H54 (cell line): ENCODE measurements at regions not wholly inside any gene's neighbourhood (a gene's known extent, or its start where the extent isn't known, plus 50 kb on each side); places are given as distances from the start of the nearest gene placed in this dataset.

Experiments
- DNase-seq: peaks from one replicate; pipeline ENCODE4 v3.0.0; 2011; ENCODE audit warnings: low spot score, mixed read lengths; ENCODE audit not compliant: insufficient read length
- FAIRE-seq: peaks from 3 replicates; lab custom pipeline; 2011; peaks lifted over from hg19 to GRCh38; lab: Jason Lieb, UNC
- POLR2A ChIP-seq: IDR thresholded peaks from 2 replicates; pipeline ENCODE4 v1.6.1; 2011; ENCODE audit warnings: low read depth, mild to moderate bottlenecking, low read length

DNA sequence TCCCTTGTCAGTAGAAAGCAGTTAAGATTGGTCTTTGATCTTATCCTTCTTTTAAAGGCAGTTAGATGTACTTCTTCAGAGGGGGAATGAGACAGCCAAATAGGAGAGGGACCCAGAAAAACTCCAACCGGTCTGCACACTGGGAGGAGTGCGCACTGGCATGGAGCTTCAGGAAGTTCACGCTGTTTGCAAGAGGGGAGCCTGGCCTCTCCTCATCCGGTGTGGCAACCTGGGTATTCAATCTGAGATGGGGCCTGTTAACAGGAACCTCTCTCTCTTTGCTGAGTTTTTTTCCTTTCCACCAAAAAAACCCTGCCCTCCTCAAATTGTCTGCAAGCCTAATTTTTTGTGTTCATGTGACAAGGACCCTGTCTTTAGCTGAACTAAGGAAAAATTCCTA lies 162.5 kb upstream of the OLIG3 start:
- FAIRE-seq (no peak), DNase-seq (no peak)
- no peak for TF ChIP-seq POLR2A

GRCh38 chr6:137657351-137657911 lies 163.2 kb upstream of the OLIG3 start:
- no peak for DNase-seq
- no peak for FAIRE-seq
- TF ChIP-seq POLR2A = no peak

- FAIRE-seq (no peak), DNase-seq (no peak)
- TF ChIP-seq POLR2A = no peak
These were observed 164.1 kb upstream of the OLIG3 start for GRCh38 chr6:137658287-137658686.

GRCh38 chr6:137659871-137660270 lies 165.7 kb upstream of the OLIG3 start:
- no peak for FAIRE-seq
- no peak for DNase-seq
- TF ChIP-seq POLR2A = no peak

GRCh38 chr6:137660296-137660731 lies 166.1 kb upstream of the OLIG3 start:
- no peak for DNase-seq
- TF ChIP-seq POLR2A = no peak
- no peak for FAIRE-seq

- no peak for TF ChIP-seq POLR2A
- FAIRE-seq (no peak), DNase-seq (no peak)
These were observed 167.4 kb upstream of the OLIG3 start for GRCh38 chr6:137661601-137662000.

DNA sequence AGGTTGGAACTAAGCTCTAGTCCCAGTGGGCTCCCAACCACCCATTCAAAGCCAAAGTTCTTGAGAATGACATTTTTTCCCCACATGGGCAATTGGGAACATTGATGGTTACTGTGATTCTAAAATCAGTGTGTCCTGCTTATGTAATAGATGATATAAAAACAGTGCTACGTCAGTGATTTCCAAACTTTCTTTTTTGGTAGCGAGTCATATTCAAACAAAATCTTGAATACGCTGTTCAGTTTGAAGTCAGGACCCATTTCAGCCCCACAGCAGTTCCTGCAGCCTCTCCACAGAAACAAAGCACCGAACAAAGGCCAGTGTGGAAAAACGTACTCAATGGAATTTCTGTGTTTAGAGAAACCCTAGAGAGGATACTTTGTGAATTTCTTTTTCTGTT lies 170.0 kb upstream of the OLIG3 start:
- FAIRE-seq (no peak), DNase-seq (no peak)
- no peak for TF ChIP-seq POLR2A

DNA sequence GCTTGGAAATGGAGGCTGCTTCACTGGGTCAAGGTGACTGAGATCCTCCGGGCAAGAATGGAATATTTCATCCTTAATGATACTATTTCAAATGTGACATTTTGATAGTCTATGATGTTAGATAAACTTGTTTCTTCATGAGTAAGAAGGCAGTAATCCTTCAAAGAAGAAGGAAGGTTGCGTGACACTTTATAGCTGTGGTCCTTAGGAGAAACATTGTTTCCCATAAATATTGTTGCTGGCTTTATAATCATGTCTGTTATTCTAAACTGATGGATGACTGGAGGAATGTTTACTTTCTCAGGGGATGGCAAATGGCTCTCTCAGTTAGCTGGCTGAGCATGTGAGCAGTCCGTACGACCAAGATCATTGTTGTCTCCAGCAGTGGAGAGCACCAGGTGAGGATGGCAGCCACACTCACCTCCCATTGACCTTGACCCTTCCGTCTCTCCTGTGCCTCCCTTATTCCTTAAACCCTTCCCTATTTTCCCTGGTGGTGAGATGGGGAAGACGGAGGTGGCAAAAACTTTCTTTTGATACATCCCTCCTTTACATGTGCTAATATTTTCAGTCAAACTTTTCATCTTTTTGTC lies 171.2 kb upstream of the OLIG3 start:
- no peak for FAIRE-seq
- no peak for TF ChIP-seq POLR2A

DNA sequence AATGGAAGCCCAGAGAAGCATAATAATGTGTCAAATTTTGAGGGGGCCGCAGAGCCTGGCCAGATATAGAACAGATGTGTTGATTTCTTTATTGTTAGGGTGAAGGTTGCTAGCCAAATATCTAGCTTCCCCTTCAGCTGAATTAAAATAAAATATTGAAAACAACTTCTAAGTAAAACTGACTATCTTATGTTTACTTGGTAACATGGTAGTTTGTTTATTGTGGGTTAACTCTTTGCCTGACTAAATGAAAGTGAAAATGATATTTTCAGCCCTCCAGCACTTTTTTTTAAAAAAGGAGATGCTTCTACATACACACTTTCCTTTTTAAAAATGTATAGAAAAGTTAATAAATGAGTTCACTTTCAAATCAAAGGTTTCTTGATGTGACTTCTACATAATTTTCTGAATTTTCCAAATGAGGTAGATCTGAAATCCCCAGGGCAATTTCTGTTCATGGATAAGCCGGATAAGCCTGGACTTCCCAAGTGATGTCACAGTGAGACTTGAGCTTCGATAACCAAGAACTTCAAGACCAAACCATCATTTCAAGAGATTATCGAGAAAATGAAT lies 172.1 kb upstream of the OLIG3 start:
- no peak for DNase-seq
- no peak for FAIRE-seq
- TF ChIP-seq POLR2A = no peak

More for the DNA sequence above, 171.2 kb upstream of the OLIG3 start:
- no peak for DNase-seq

DNA sequence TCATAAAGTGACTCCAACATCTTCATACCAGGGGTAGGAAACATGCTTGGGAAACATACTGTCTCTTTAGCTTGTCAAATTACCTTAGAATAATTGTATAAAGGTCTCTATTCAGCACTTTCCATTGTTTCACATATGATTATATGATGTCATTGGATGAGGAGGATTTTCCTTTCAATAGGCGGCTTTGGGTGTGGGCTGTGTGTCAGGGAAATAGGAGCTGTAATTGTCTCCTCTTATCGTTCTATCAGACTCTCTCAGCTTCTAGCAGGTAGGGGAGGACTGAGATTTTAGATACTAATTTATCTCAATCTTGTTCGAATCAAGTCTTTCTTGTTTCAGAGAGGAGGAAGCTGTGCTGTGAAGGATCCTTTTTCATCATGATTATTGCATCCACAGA lies 179.4 kb upstream of the OLIG3 start:
- FAIRE-seq (no peak), DNase-seq (no peak)
- no peak for TF ChIP-seq POLR2A

GRCh38 chr6:137676888-137677287 lies 182.7 kb upstream of the OLIG3 start:
- FAIRE-seq (no peak), DNase-seq (no peak)
- no peak for TF ChIP-seq POLR2A

DNA sequence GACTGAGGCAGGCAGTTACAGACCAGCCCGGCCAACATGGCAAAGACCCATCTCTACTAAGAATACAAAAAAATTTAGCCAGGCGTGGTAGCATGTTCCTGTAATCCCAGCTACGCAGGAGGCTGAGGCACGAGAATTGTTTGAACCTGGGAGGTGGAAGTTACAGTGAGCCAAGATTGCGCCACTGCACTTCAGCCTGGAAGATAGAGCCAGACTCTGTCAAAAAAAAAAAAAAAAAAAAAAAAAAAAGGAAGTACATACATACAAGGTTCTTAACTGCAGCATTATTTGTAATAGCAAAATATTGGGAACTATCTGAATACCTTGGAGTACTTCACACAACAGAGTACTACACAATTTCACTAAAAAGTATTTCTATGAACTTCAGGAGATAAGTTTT lies 183.5 kb upstream of the OLIG3 start:
- no peak for FAIRE-seq
- no peak for DNase-seq
- no peak for TF ChIP-seq POLR2A

- no peak for FAIRE-seq
- no peak for TF ChIP-seq POLR2A
- no peak for DNase-seq
These were observed 184.3 kb upstream of the OLIG3 start for GRCh38 chr6:137678451-137678850.

DNA sequence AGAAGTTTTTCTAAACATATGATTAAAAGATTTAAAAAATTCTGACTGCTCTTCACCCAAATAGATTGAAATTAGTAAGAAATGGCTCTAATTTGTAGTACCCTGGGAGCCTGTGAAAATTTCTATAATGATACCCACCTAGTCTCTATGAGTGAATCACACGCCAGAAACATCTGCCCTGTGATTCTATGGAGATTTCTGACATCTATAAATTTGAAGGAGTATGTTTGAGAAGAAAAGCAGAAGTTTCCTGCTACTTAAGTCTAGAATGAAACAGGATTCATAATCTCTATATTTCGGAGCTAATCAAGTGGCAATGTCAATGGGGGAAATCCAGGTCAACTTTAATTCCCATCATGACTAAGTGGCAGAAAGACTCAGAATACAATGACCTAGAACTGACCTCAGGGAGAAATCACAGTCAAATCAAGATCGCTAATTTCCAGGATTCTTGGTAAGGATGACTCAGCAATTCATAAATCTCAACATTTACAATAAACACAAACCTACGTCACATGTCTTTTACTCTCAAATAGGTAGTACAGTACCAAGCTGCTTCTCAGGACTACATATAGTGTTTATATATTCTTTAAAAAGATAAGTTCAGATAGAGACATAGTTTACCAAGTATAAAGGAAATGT lies 186.2 kb upstream of the TNFAIP3 start:
- TF ChIP-seq POLR2A = no peak
- DNase-seq (no peak), FAIRE-seq (no peak)
